Trophoblast cell (in vitro differentiated cells and primary cell): ENCODE measurements at regions not wholly inside any gene's neighbourhood (a gene's known extent, or its start where the extent isn't known, plus 50 kb on each side); places are given as distances from the start of the nearest gene placed in this dataset.
A peak's percentile ranks its signal among the peaks of the same experiment; 100 is the strongest.

Experiments
- DNase-seq, 2 donors: peaks; one replicate each; pipeline ENCODE4 v3.0.0-alpha.2; 2016
- H2AFZ ChIP-seq: 2 replicates; pipeline ENCODE4 v1.6.1; 2013; ENCODE audit warnings: low read length, moderate library complexity, mild to moderate bottlenecking; ENCODE audit not compliant: insufficient read depth, poor library complexity
- H2AK5ac ChIP-seq: 2 replicates; pipeline ENCODE4 v1.6.1; 2013; ENCODE audit warnings: mild to moderate bottlenecking, low read length
- H2BK120ac ChIP-seq: 2 replicates; pipeline ENCODE4 v1.6.1; 2013; ENCODE audit warnings: low read length, mild to moderate bottlenecking, moderate library complexity; ENCODE audit not compliant: insufficient read depth, poor library complexity
- H2BK12ac ChIP-seq: 2 replicates; pipeline ENCODE4 v1.6.1; 2013; ENCODE audit warnings: mild to moderate bottlenecking, low read length, moderate library complexity
- H2BK5ac ChIP-seq: 2 replicates; pipeline ENCODE4 v1.6.1; 2013; ENCODE audit warnings: low read length, low read depth, moderate library complexity, mild to moderate bottlenecking; ENCODE audit not compliant: poor library complexity
- H3K14ac ChIP-seq: 2 replicates; pipeline ENCODE4 v1.6.1; 2013; ENCODE audit warnings: mild to moderate bottlenecking, low read length
- H3K18ac ChIP-seq: 2 replicates; pipeline ENCODE4 v1.6.1; 2013; ENCODE audit warnings: mild to moderate bottlenecking, low read length
- H3K23ac ChIP-seq: 2 replicates; pipeline ENCODE4 v1.6.1; 2013; ENCODE audit warnings: low read length
- H3K27ac ChIP-seq: 2 replicates; pipeline ENCODE4 v1.5.1; 2013; ENCODE audit warnings: low read depth, mild to moderate bottlenecking, inconsistent platforms, low read length, moderate library complexity
- H3K27me3 ChIP-seq: 2 replicates; pipeline ENCODE4 v1.6.1; 2013; ENCODE audit warnings: inconsistent platforms, mild to moderate bottlenecking, low read length, moderate library complexity; ENCODE audit not compliant: insufficient read depth
- H3K36me3 ChIP-seq, 2 experiments: 1 replicate in 1 of 2; 2 replicates in 1 of 2; pipeline ENCODE4 v1.6.1; 2013; ENCODE audit warnings: low read length in 2 of 2, mild to moderate bottlenecking in 2 of 2, moderate library complexity in 1 of 2; ENCODE audit not compliant: insufficient read depth in 2 of 2, control insufficient read depth in 1 of 2
- H3K4ac ChIP-seq: 2 replicates; pipeline ENCODE4 v1.6.1; 2013; ENCODE audit warnings: low read depth, mild to moderate bottlenecking, low read length, moderate library complexity
- H3K4me1 ChIP-seq, 2 experiments: 1 replicate in 1 of 2; 2 replicates in 1 of 2; pipeline ENCODE4 v1.6.1; 2013; ENCODE audit warnings: low read length in 2 of 2, mild to moderate bottlenecking in 2 of 2, moderate library complexity in 1 of 2; ENCODE audit not compliant: insufficient read depth in 2 of 2, control insufficient read depth in 1 of 2
- H3K4me2 ChIP-seq: 2 replicates; pipeline ENCODE4 v1.6.1; 2013; ENCODE audit warnings: inconsistent platforms, mild to moderate bottlenecking, low read length, moderate library complexity
- H3K4me3 ChIP-seq: 2 replicates; pipeline ENCODE4 v1.5.1; 2013; ENCODE audit warnings: mild to moderate bottlenecking, low read depth, low read length, inconsistent platforms
- H3K79me1 ChIP-seq: one replicate; pipeline ENCODE4 v1.6.1; 2013; ENCODE audit warnings: low read length
- H3K79me2 ChIP-seq: 2 replicates; pipeline ENCODE4 v1.6.1; 2013; ENCODE audit warnings: low read length, mild to moderate bottlenecking; ENCODE audit not compliant: control insufficient read depth, insufficient read depth, poor library complexity
- H3K9ac ChIP-seq: 2 replicates; pipeline ENCODE4 v1.6.1; 2013; ENCODE audit warnings: mild to moderate bottlenecking, low read length
- H3K9me3 ChIP-seq: 2 replicates; pipeline ENCODE4 v1.6.1; 2013; ENCODE audit warnings: low read depth, mild to moderate bottlenecking, control low read depth, inconsistent platforms, low read length; ENCODE audit not compliant: insufficient read depth
- H4K12ac ChIP-seq: 2 replicates; pipeline ENCODE4 v1.6.1; 2013; ENCODE audit warnings: low read depth, mild to moderate bottlenecking, low read length, moderate library complexity
- H4K8ac ChIP-seq: 2 replicates; pipeline ENCODE4 v1.6.1; 2013; ENCODE audit warnings: low read depth, mild to moderate bottlenecking, low read length, moderate library complexity
- H4K91ac ChIP-seq: one replicate; pipeline ENCODE4 v1.6.1; 2013; ENCODE audit warnings: low read depth, mild to moderate bottlenecking, low read length, moderate library complexity
- WGBS: extraction: QIAGEN DNeasy Blood & Tissue Kit; methylation state at CpG from one replicate; pipeline ENCODE4 v1.1.7; 2013; ENCODE audit warnings: missing lambda C conversion rate; ENCODE audit not compliant: insufficient read length, insufficient coverage; ENCODE audit errors: extremely low coverage; 5-methylcytosine and 5-hydroxymethylcytosine counted together

- Histone ChIP-seq H2AK5ac (no peak overlapping the region), H3K27ac (no peak overlapping the region), H3K4ac (no peak overlapping the region), H3K4me3 (no peak overlapping the region), H2BK120ac (no peak overlapping the region), H3K18ac (no peak overlapping the region), H3K9ac (no peak overlapping the region), H3K4me1 (no peaks in the 10 kb centered on the region), H3K36me3 (no peaks in the 10 kb centered on the region), H2BK12ac (no peak overlapping the region), H2AFZ (no peak overlapping the region), H3K9me3 (no peaks in the 10 kb centered on the region), H4K12ac (no peak overlapping the region), H3K4me2 (no peak overlapping the region), H4K8ac (no peak overlapping the region), H3K79me1 (no peaks in the 10 kb centered on the region), H4K91ac (no peak overlapping the region), H2BK5ac (no peak overlapping the region), H3K14ac (no peak overlapping the region), H3K79me2 (no peaks in the 10 kb centered on the region), H3K27me3 (no peaks in the 10 kb centered on the region), H3K23ac (no peak overlapping the region)
- WGBS: no CpG with 5 or more reads among the region's 3 CpGs
- peak in 1 of 2 donors; percentile 41 for DNase-seq
These were observed 184.3 kb upstream of the ATP10B start for GRCh38 chr5:161036296-161036695.

- Histone ChIP-seq H3K27me3 (no peaks in the 10 kb centered on the region), H2BK120ac (no peak overlapping the region), H3K4me3 (no peak overlapping the region), H2AFZ (no peak overlapping the region), H4K91ac (no peak overlapping the region), H2BK5ac (no peak overlapping the region), H2BK12ac (no peak overlapping the region), H3K27ac (no peak overlapping the region), H4K12ac (no peak overlapping the region), H3K9ac (no peak overlapping the region), H4K8ac (no peak overlapping the region), H3K14ac (no peak overlapping the region), H3K79me1 (no peaks in the 10 kb centered on the region), H3K36me3 (no peaks in the 10 kb centered on the region), H3K4me2 (no peak overlapping the region), H3K9me3 (no peaks in the 10 kb centered on the region), H3K23ac (no peak overlapping the region), H3K18ac (no peak overlapping the region), H2AK5ac (no peak overlapping the region), H3K4me1 (no peaks in the 10 kb centered on the region), H3K4ac (no peak overlapping the region), H3K79me2 (no peaks in the 10 kb centered on the region)
- peak in 1 of 2 donors; percentile 69 for DNase-seq
- WGBS: no CpG with 5 or more reads among the region's 1 CpG
These were observed 182.4 kb upstream of the ATP10B start for GRCh38 chr5:161034451-161034850.

- H2BK5ac ChIP-seq: no peak overlapping the region
- H3K27me3 ChIP-seq: no peaks in the 10 kb centered on the region
- H3K27ac ChIP-seq: no peak overlapping the region
- no peak overlapping the region for H4K12ac ChIP-seq
- no peak overlapping the region for H3K14ac ChIP-seq
- no peak overlapping the region for H2BK12ac ChIP-seq
- no peak overlapping the region for H3K4me3 ChIP-seq
- no peak overlapping the region for H3K4me2 ChIP-seq
- H2AFZ ChIP-seq: no peak overlapping the region
- H2BK120ac ChIP-seq: no peak overlapping the region
- no peak overlapping the region for H3K23ac ChIP-seq
- no peak overlapping the region for H3K9ac ChIP-seq
- H3K4me1 ChIP-seq: no peaks in the 10 kb centered on the region
- no peak overlapping the region for H2AK5ac ChIP-seq
- no peak overlapping the region for H4K91ac ChIP-seq
- H4K8ac ChIP-seq: no peak overlapping the region
- no peak overlapping the region for H3K4ac ChIP-seq
- no peaks in the 10 kb centered on the region for H3K79me1 ChIP-seq
- no peak for DNase-seq
- WGBS: no CpG with 5 or more reads among the region's 3 CpGs
- H3K79me2 ChIP-seq: no peaks in the 10 kb centered on the region
- H3K36me3 ChIP-seq: no peaks in the 10 kb centered on the region
- H3K9me3 ChIP-seq: no peaks in the 10 kb centered on the region
- H3K18ac ChIP-seq: no peak overlapping the region
These were observed 178.2 kb upstream of the ATP10B start for GRCh38 chr5:161030229-161030628.

GRCh38 chr5:161027763-161028162 lies 175.8 kb upstream of the ATP10B start:
- Histone ChIP-seq H3K9ac (no peak overlapping the region), H2BK120ac (no peak overlapping the region), H3K4ac (no peak overlapping the region), H2AK5ac (no peak overlapping the region), H2BK5ac (no peak overlapping the region), H3K27ac (no peak overlapping the region), H4K91ac (no peak overlapping the region), H3K18ac (no peak overlapping the region), H3K4me2 (no peak overlapping the region), H4K12ac (no peak overlapping the region), H3K14ac (no peak overlapping the region), H2BK12ac (no peak overlapping the region), H3K4me3 (no peak overlapping the region), H3K79me2 (no peaks in the 10 kb centered on the region), H2AFZ (no peak overlapping the region), H3K79me1 (no peaks in the 10 kb centered on the region), H3K36me3 (no peaks in the 10 kb centered on the region), H3K27me3 (no peaks in the 10 kb centered on the region), H4K8ac (no peak overlapping the region), H3K4me1 (no peaks in the 10 kb centered on the region), H3K9me3 (no peaks in the 10 kb centered on the region), H3K23ac (no peak overlapping the region)
- no peak for DNase-seq
